ENCODE measurements at regions not wholly inside any gene's neighbourhood (a gene's known extent, or its start where the extent isn't known, plus 50 kb on each side); places are given as distances from the start of the nearest gene placed in this dataset.

GRCh38 chrX:150216716-150217115 is 146.4 kb upstream of the MAMLD1 start:
- DNase-seq = no peak

GRCh38 chrX:150217609-150218008 is 145.5 kb upstream of the MAMLD1 start:
- H3K27ac ChIP-seq = no peak overlapping the region
- 52 to 84% (median 67%) methylated on average over 2 to 5 of the region's 5 CpGs for WGBS, 4 donors
- H3K27me3 ChIP-seq = peaks cover 4% of the 10 kb centered on the region
- intact Hi-C loops (cut with DNase I) = no loop called here
- no peak for DNase-seq
- no peaks in the 10 kb centered on the region for H3K4me1 ChIP-seq (replicated peaks in 1 of 2)
- H3K9me3 ChIP-seq (replicated peaks in 1 of 3) = no peaks in the 10 kb centered on the region
- TF ChIP-seq POLR2A (IDR thresholded peaks at IDR 0.05) (no peak), CTCF (IDR thresholded peaks at IDR 0.05) (no peak)
- no peak overlapping the region for H3K4me3 ChIP-seq
- H3K36me3 ChIP-seq (replicated peaks in 1 of 2) = no peaks in the 10 kb centered on the region

More at GRCh38 chrX:150216716-150217115, 146.4 kb upstream of the MAMLD1 start:
- intact Hi-C loops (cut with DNase I) = no loop called here
- Histone ChIP-seq H3K4me1 (replicated peaks in 1 of 2) (no peaks in the 10 kb centered on the region), H3K27ac (no peak overlapping the region), H3K4me3 (no peak overlapping the region), H3K9me3 (replicated peaks in 1 of 3) (no peaks in the 10 kb centered on the region), H3K36me3 (replicated peaks in 1 of 2) (no peaks in the 10 kb centered on the region), H3K27me3 (peaks cover 4% of the 10 kb centered on the region)
- TF ChIP-seq CTCF (IDR thresholded peaks at IDR 0.05) (no peak), POLR2A (IDR thresholded peaks at IDR 0.05) (no peak)
- 82 to 88% (median 86%) methylated on average over 6 of the region's 6 CpGs for WGBS, 4 donors

GRCh38 chrX:150219374-150220185 is 143.5 kb upstream of the MAMLD1 start:
- TF ChIP-seq CTCF (IDR thresholded peaks at IDR 0.05) (no peak), POLR2A (IDR thresholded peaks at IDR 0.05) (no peak)
- 55 to 83% (median 72%) methylated on average over 16 to 17 of the region's 17 CpGs for WGBS, 4 donors
- intact Hi-C loops (cut with DNase I) = no loop called here
- Histone ChIP-seq H3K27me3 (no peaks in the 10 kb centered on the region), H3K4me3 (no peak overlapping the region), H3K36me3 (replicated peaks in 1 of 2) (no peaks in the 10 kb centered on the region), H3K4me1 (replicated peaks in 1 of 2) (no peaks in the 10 kb centered on the region), H3K27ac (no peak overlapping the region), H3K9me3 (replicated peaks in 1 of 3) (no peaks in the 10 kb centered on the region)
- DNase-seq = no peak

GRCh38 chrX:150223176-150224015 is 139.7 kb upstream of the MAMLD1 start:
- Histone ChIP-seq H3K27ac (no peak overlapping the region), H3K36me3 (replicated peaks in 1 of 2) (no peaks in the 10 kb centered on the region), H3K9me3 (replicated peaks in 1 of 3) (no peaks in the 10 kb centered on the region), H3K4me3 (no peak overlapping the region), H3K27me3 (no peaks in the 10 kb centered on the region), H3K4me1 (replicated peaks in 1 of 2) (no peaks in the 10 kb centered on the region)
- WGBS, 4 donors = 72 to 95% (median 88%) methylated on average over 6 to 12 of the region's 12 CpGs
- no peak for DNase-seq
- no peak for TF ChIP-seq POLR2A (IDR thresholded peaks at IDR 0.05)
- TF ChIP-seq CTCF (IDR thresholded peaks at IDR 0.05) = no peak
- intact Hi-C loops (cut with DNase I) = no loop called here

Measured in adrenal gland (tissue), 9 donors.